ENCODE measurements at regions not wholly inside any gene's neighbourhood (a gene's known extent, or its start where the extent isn't known, plus 50 kb on each side); places are given as distances from the start of the nearest gene placed in this dataset.
"Not testable (repeated sequence)": the region's sequence is repeated elsewhere in the genome, so short reads cannot be mapped to it uniquely, and the experiment has no call there.

DNA sequence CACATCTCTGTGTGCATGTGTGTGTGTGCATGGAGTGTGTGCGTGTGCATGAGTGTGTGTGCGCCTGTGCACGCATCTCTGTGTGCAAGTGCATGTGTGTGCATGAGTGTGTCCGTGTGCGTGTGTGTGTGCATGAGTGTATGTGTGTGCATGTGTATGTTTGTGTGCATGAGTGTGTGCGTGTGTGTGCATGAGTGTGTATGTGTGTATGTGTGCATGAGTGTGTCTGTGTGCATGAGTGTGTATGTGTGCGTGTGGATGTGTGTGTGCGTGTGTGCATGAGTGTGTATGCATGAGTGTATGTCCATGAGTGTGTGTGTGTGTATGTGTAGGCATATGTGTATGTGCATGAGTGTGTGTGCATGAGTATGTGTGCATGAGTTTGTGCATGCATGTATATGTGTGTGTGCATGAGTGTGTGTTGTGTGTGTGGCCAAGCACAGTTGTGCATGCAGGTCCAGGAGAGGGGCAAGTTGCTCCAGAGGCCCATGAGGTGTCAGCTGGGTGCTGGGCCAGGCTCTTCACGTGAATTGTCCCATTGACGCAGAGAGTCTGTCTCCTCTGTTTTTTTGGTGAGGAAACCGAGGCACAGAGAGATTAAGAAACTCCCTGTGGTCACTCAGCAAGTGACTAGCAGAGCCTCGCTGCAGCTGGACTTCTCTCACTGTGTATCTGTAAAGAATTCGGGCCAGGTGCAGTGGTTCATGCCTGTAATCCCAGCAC lies 75.5 kb downstream of the ASB1 start:
- DNase-seq (ENCODE audit: low read depth in 2 of 2), result no peak

DNA sequence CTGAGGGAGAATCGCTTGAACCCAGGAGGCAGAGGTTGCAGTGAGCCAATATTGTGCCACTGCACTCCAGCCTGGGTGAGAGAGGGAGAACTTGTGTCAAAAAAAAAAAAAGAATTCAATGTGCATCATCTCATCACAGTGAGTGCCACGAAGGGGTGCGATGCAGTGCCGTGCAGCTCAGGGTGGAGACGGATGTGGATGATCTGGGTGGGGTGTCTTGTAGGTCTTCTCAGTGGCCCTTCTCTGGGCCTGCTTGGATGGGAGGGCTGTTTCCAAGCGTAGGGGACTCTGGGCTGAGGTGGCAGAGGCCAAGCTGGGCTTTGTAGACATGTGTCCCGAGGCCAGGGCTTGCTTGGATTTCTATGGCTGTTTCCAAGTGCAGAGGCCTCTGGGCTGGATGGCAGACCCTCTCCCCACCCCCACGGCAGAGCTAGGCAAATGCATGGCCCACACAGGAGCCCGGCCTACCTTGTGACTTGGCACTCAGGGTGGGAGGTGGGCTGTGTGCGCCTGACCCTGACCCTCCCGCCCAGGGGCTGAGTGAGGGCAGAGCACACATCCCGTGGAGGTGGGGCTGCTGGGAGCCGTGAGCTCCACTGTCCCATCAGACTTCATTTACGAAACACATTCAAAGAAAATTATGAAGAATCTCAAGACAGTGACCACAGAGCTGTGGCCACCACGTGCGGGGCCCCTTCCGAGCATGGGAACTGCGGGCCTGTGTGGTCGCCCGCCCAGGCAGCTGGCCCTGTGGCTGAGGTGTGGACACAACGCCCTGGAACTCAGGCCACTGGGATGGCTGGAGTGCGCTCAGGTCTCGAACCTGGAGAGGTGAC lies 76.4 kb downstream of the ASB1 start:
- DNase-seq (ENCODE audit: low read depth in 2 of 2), result no peak

DNA sequence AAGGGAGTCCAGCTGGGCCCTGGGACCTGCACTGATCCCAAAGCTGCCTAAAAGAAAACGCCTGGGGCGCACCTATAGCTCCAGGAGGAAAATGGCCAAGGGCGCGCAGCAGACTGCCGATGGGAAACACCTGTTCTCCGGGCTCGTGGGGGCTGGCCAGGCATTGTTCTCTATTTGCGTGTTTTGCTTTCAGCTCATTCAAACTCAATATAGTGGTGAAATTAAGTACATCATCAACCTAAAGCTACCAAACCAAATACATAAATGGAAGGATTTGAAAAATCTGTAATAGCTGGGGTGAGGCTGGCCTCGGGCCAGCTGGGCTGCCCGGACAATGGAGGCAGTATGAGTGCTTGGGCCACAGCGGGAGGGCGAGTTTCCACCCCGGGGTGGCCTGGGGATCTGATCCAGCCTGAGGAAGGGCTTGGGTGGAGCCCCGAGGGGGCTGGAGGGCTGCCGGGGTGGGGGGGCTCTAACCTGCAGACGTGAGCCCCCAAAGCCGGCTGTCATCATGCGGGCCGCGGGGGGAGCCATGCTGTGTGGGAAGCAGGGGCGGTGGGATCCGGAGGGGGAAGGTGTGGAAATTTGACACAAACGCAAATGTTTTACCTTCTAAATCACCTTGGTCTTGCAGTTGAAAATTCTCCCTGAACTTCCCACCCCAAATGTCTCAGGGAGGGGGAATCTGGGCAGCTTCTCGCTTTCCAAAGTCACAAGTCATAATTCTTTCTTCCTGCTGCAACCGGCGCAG lies 77.6 kb downstream of the ASB1 start:
- no peak for DNase-seq (ENCODE audit: low read depth in 2 of 2)

DNA sequence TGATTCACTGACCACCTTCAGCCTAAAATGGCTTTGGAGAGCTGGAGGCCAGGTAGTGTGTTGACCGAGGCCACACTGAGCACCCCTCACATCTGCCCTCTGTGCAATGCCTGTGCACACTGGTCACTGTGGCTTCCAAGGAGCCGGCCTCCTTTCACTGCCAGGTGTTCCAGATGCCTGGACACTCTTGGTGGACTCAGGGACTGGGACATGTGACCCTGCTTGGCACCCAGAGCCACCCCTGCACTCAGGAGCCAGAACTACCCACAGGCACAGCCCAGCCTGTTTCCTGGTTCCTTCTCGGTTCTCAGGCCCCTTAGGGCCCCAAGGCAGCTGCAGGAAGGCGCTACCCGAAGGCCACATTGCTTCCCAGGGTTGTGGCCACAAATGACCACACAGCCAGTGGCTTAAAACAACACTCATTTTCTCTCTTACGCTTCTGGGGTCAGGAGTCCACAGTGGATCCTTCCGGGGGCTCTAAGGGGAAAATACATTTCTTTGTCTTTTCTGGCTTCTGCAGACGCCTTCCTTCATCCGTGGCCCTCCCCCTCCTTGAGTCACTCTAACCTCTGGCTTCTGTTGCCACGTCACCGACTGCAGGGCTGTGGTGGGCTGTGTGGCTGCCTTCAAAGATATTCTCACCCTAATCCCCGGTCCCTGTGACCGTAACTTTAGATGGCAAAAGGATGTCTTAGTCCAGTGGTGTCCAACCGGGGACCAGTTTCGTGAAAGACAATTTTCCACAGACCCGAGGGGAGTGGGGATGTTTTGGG lies 78.6 kb downstream of the ASB1 start:
- DNase-seq (ENCODE audit: low read depth in 2 of 2), result peak in 1 of 2 donors; percentile 46

DNA sequence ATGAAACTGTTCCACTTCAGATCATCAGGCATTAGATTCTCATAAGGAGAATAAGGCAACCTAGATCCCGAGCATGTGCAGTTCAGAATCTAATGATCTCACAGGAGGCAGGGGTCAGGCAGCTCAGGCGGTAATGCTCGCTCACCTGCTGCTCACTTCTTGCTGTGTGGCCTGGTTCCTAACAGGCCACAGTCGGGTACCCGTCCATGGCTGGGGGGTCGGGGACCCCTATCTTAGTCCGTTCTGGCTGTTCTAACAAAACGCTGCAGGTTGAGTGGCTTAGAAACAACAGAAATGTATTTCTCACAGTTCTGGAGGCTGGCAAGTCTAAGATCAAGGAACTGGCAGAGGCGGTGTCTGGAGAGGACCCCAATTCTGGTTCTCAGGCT lies 79.2 kb downstream of the ASB1 start:
- no peak for DNase-seq (ENCODE audit: low read depth in 2 of 2)

GRCh38 chr2:238506371-238507068 lies 79.8 kb downstream of the ASB1 start:
- no peak for DNase-seq (ENCODE audit: low read depth in 2 of 2)

DNA sequence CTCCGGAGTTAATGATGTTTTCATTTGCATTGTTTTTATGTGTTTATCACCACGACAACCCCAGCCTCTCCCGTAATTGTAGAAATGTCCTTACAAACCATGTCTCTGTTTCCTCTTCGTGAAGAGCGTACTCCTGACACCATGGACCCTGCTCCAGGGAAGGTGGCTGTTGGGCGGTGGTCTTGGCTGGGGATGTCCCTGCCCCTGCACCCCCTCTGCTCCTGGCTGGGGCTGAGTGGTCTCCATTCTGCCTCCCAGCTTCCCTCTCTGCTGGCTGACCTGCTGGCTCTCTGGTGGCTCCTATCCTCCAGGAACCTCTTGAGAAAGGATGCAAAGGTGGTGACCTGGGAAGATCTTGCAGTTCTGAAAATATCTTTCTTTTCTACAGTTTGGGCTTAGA lies 81.1 kb downstream of the ASB1 start:
- DNase-seq (ENCODE audit: low read depth in 2 of 2), result no peak

DNA sequence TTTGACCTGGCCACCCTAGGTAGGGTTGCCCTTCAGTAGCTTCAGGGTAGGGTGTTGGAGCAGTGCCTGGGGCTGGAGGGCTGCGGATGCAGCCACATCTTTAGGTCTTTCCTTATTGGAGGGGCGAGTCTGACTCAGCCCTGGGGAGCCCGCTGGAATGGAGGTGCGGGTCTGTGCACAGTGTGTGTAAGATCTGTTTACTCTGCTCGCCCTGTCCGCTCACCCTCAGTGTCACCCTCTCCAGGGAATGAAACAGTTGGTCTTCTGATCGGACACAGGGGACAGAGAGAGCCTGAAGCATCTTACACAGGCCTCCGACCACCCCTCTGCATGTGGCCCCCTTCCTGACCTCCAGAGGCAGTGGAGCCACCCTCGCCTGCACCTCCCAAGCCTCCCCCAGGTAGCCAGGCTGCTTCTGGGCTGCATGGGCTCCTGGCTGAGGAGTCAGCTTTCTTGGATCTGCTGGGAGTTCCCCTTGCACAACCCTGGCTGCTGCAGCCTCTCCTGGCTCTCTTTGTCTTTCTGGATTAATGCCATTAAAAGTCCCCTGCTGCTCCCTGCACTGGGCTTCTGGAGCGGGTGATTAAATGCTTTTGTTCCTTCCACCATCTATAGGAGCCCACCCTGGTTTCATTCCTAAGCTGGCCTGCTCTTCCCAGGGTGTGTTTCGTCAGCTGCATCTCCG lies 82.6 kb downstream of the ASB1 start:
- no peak for DNase-seq (ENCODE audit: low read depth in 2 of 2)

DNA sequence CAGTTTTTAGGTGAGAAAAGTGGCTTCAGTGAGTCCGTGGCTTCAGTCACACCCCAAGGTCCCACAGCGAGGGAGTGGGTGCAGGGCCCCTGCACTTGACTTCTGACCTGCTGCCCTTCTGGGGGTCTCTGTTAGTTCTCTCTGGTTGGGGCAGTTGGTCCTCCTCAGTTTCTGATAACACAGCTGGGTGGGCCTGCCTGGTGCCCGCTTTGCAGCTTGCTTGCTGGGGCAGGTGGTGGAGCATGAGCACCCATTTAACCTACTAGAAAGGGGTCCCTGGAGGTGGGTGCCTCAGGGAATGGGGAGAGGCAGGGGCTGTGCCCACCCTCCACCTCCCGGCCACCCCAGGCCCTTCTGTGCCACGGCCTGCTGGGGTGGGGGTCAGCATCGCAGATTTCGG lies 83.2 kb downstream of the ASB1 start:
- DNase-seq (ENCODE audit: low read depth in 2 of 2), result no peak

DNA sequence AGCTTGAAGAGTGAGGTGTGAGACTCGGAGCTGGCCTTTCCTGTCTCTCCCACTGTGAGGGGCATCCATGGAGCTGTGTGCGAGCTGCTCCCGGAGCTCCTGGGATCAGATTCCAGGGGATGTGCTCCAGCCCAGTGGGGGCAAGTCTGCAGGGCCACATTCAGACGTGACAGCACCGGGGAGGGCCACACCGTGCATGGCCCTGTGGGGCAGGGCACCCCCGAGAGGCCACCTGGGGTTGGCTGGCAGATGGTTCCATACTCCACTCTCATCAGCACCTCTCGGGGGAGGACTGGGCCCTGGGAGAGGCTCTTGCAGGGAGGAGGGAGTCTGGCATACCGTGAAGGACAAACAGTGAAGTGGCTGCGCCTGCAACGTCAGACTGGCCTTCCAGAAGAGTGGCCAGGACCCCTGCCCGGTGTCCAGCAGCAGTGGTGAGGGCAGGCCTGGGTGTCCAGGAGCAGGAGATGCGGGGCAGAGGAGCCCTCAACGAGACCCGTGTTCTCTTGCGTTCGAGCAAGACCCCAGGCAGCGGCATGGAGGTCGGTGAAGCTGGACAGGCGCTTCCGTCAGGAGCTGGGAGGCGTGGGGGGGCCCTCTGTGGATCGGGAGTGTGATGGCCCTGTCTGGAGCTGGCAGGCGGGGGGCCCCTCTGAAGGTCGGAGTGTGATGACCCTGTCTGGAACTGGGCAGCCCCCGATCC lies 84.3 kb downstream of the ASB1 start:
- no peak for DNase-seq (ENCODE audit: low read depth in 2 of 2)

DNA sequence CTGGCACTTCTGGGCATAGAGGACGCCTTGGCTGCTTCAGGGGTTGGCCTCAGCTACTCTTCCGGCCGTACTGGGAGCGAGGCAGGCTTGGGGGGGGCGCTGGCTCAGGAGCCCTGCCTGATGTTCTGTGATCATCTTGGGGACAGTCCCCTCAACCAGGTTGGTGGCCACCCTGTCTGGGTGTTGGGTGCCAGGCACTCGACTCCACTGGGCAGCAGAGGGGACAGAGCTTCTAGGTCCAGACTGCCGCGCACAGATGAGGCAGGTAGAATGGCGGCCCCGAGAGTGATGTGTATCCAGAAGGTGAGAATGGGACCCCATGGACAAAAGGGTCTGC lies 84.9 kb downstream of the ASB1 start:
- DNase-seq (ENCODE audit: low read depth in 2 of 2), result no peak

DNA sequence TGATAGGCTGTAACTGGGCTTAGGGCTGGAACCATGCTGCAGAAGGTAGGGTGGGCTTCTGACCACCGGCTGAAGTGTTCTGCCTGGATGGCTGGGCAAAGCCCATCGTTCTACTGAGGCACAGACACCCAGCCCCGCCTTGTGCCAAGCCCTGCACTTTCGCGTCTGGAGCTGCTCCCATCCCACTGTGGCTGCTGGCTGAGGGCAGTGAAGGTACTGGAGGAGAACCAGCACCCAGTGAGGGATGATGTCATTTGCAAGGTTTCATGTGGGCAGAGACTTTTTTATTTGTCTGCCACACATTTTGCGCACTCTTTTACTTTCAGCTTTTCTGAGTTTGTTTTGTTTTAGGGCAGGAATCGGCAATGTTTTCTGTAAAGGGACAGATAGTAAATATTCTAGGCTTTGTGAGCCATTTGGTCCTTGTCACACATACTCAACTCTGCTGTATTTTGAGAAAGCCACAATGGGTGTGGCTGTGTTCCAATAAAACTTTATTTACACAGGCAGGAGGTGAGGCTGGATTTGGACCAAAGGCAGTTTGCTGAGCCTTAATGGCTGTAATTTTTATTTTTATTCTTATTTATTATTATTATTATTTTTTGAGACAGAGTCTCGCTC lies 85.6 kb downstream of the ASB1 start:
- no peak for DNase-seq (ENCODE audit: low read depth in 2 of 2)

DNA sequence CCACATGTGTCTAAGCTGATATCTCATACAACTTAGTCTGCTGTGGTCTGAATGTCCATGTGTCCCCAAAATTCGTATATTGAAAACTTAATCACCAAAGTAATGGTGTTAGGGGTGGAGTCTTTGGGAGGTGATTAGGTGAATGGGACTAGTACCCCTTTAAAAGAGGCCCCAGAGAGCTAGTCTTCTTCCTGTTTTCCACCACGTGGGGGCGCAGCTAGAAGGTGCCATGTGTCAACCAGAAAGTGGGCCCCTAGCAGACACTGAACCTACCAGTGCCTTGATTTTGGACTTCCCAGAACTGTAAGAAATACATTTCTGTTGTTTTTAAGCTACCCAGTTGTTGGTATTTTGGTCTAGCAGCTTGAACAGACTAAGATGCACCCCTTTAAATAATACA lies 86.6 kb downstream of the ASB1 start:
- no peak for DNase-seq (ENCODE audit: low read depth in 2 of 2)

DNA sequence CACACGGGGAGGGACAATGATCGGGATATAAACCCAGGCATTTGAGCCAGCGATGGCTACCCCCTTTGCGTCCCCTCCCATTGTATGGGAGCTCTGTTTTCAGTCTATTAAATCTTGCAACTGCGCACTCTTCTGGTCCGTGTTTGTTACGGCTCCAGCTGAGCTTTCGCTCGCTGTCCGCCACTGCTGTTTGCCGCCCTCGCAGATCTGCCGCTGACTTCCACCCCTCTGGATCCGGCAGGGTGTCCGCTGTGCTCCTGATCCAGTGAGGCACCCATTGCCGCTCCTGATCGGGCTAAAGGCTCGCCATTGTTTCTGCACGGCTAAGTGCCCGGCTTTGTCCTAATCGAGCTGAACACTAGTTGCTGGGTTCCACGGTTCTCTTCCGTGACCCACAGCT lies 87.3 kb downstream of the ASB1 start:
- not testable (repeated sequence) for DNase-seq (ENCODE audit: low read depth in 2 of 2)

DNA sequence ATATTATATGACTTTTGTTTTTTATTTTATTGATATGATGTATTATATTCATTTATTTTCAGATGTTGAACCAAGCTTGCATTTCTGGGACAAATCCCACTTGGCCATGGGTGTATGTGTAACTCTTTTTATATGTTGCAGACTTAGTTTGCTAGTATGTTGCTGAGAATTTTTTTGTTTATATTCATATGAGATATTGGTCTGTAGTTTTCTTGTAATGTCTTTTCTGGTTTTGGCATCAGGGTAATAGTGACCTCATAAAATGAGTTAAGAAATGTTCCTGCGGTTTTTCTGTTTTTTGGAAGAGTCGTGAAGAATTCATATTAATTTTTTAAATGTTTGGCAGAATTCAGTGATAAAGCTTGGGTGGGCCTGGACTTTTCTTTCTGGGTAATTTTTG lies 88.7 kb downstream of the ASB1 start:
- DNase-seq (ENCODE audit: low read depth in 2 of 2), result no peak

GRCh38 chr2:238517209-238517608 lies 90.5 kb downstream of the ASB1 start:
- no peak for DNase-seq (ENCODE audit: low read depth in 2 of 2)

GRCh38 chr2:238518172-238518820 lies 91.6 kb downstream of the ASB1 start:
- no peak for DNase-seq (ENCODE audit: low read depth in 2 of 2)

DNA sequence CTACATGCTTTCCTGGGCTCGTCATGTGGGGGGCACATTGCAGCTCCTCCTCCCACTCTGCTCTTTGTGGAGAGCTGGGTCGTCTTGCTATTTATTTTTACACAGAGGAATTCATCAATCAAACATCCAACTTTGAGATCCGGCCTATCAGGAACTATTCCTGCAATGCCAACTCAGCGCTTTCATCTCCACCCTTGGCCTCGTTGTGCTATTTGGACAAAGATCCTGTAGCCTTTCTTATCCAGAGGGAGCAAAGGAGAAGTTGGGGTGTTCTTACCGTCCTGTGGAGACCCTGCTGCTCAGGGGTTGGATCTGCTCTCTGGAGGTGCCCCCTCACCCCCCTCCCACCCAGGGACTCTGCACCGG lies 92.1 kb downstream of the ASB1 start:
- DNase-seq (ENCODE audit: low read depth in 2 of 2), result no peak

DNA sequence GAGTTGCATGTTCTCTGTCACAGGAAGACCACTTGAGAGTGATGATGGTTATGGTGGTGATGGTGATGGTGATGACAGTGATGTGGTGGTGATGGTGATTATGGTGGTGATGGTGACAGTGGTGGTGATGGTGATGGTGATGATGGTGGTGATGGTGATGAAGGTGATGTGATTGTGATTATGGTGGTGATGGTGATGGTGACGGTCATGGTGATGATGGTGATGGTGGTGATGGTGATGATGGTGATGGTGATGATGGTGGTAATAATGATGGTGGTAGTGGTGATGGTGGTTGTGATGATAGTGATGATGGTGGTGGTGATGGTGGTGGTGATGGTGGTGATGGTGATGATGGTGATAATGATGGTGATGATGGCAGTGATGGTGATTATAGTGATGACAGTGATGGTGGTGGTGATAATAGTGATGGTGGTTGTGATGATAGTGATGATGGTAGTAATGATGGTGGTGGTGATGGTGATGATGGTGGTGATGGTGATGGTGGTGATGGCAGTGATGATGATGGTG lies 93.7 kb downstream of the ASB1 start:
- no peak for DNase-seq (ENCODE audit: low read depth in 2 of 2)
